BLaER1 treated with 17β-estradiol and CSF1 and Interleukin-3, amounts not matched to agents 10 nM and 100 nM (cell line): ENCODE measurements at regions not wholly inside any gene's neighbourhood (a gene's known extent, or its start where the extent isn't known, plus 50 kb on each side); places are given as distances from the start of the nearest gene placed in this dataset.
"Not testable (repeated sequence)": the region's sequence is repeated elsewhere in the genome, so short reads cannot be mapped to it uniquely, and the experiment has no call there.

ENCODE experiments used
- H3K27ac ChIP-seq, 11 experiments: shearing (Covaris generic); formaldehyde crosslinking; 2 replicates each; pipeline ENCODE4 v1.8.1; 2022
- H3K27me3 ChIP-seq, 11 experiments: shearing (Covaris generic); formaldehyde crosslinking; 2 replicates each; pipeline ENCODE4 v1.8.1; 2022
- H3K36me3 ChIP-seq, 11 experiments: shearing (Covaris generic); formaldehyde crosslinking; 2 replicates each; pipeline ENCODE4 v1.8.1; 2022
- H3K4me1 ChIP-seq, 10 experiments: shearing (Covaris generic); formaldehyde crosslinking; 2 replicates each; pipeline ENCODE4 v1.8.1; 2022
- H3K4me2 ChIP-seq, 11 experiments: shearing (Covaris generic); formaldehyde crosslinking; 2 replicates each; pipeline ENCODE4 v1.8.1; 2022
- H3K4me3 ChIP-seq, 10 experiments: shearing (Covaris generic); formaldehyde crosslinking; 2 replicates each; pipeline ENCODE4 v1.8.1; 2022
- H3K9ac ChIP-seq, 11 experiments: shearing (Covaris generic); formaldehyde crosslinking; 2 replicates each; pipeline ENCODE4 v1.8.1; 2022
- H3K9me3 ChIP-seq, 11 experiments: shearing (Covaris generic); formaldehyde crosslinking; replicated peaks in 1 of 11; 2 replicates each; pipeline ENCODE4 v1.8.1; 2022
- H4K20me1 ChIP-seq, 11 experiments: shearing (Covaris generic); formaldehyde crosslinking; 2 replicates each; pipeline ENCODE4 v1.8.1; 2022
- Cebpa-rat ChIP-seq, 11 experiments: shearing (Covaris generic); IDR thresholded peaks; 2 replicates each; pipeline ENCODE4 v1.8.1; 2022

GRCh38 chr7:41568135-41568534 lies 134.8 kb downstream of the INHBA start:
- Histone ChIP-seq H3K4me3 (no peak overlapping the region), H3K4me2 (peak overlapping the region; percentile 55 to 85 (median 73)), H3K27ac (peak overlapping the region in 2 of 11 experiments; percentile 8 to 71; a peak in 1 of 22 replicates), H3K27me3 (no peaks in the 10 kb centered on the region), H4K20me1 (no peaks in the 10 kb centered on the region), H3K9me3 (0 out of 22 replicates have a peak, but pooled peaks cover 0 to 6% (median 0%) of the 10 kb centered on the region in 11 experiments), H3K36me3 (no peaks in the 10 kb centered on the region), H3K9ac (no peak overlapping the region), H3K4me1 (peaks cover 19 to 30% (median 22%) of the 10 kb centered on the region in 10 experiments)
- no peak for TF ChIP-seq Cebpa-rat (IDR thresholded peaks at IDR 0.05)

DNA sequence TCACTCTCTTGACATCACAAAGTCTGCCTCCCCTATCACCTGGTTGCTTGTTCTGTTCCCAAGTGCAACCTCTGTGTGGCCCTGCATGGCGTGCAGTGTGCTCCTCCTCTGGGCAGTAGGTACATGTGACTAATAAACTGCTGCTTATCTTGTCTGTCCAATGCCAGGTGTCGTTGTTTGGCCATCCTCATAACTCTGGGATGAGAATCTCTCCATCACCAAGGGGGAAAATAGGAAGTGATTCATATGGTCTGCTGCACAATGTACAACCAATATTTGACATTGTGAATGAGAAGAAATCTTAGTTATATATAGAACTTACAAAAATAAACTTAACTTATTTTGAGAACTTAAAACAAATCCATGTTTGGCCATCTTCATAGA lies 135.2 kb downstream of the INHBA start:
- TF ChIP-seq Cebpa-rat (IDR thresholded peaks at IDR 0.05), result no peak

GRCh38 chr7:41567031-41567730 lies 135.7 kb downstream of the INHBA start:
- H3K9me3 ChIP-seq, result 0 out of 22 replicates have a peak, but pooled peaks cover 0 to 6% (median 0%) of the 10 kb centered on the region in 11 experiments
- H4K20me1 ChIP-seq, result no peaks in the 10 kb centered on the region
- H3K27ac ChIP-seq, result peak overlapping the region in 6 of 11 experiments; percentile 24 to 71 (median 59); a peak in 13 of 22 replicates
- H3K9ac ChIP-seq, result peak overlapping the region in 4 of 11 experiments; percentile 9 to 41 (median 28); a peak in 4 of 22 replicates
- no peak overlapping the region for H3K4me3 ChIP-seq
- no peak for TF ChIP-seq Cebpa-rat (IDR thresholded peaks at IDR 0.05)
- no peaks in the 10 kb centered on the region for H3K36me3 ChIP-seq
- peaks cover 19 to 30% (median 22%) of the 10 kb centered on the region in 10 experiments for H3K4me1 ChIP-seq
- H3K27me3 ChIP-seq, result no peaks in the 10 kb centered on the region
- peak overlapping the region; percentile 55 to 85 (median 73) for H3K4me2 ChIP-seq

More for the DNA sequence above, 135.2 kb downstream of the INHBA start:
- H4K20me1 ChIP-seq, result no peaks in the 10 kb centered on the region
- H3K27ac ChIP-seq, result peak overlapping the region in 5 of 11 experiments; percentile 43 to 71 (median 64); a peak in 10 of 22 replicates
- 0 out of 22 replicates have a peak, but pooled peaks cover 0 to 6% (median 0%) of the 10 kb centered on the region in 11 experiments for H3K9me3 ChIP-seq
- H3K4me2 ChIP-seq, result peak overlapping the region; percentile 55 to 85 (median 73)
- H3K9ac ChIP-seq, result peak overlapping the region in 2 of 11 experiments; percentile 27 to 28; a peak in 3 of 22 replicates
- H3K4me3 ChIP-seq, result no peak overlapping the region
- H3K4me1 ChIP-seq, result peaks cover 19 to 30% (median 22%) of the 10 kb centered on the region in 10 experiments
- H3K36me3 ChIP-seq, result no peaks in the 10 kb centered on the region
- no peaks in the 10 kb centered on the region for H3K27me3 ChIP-seq

DNA sequence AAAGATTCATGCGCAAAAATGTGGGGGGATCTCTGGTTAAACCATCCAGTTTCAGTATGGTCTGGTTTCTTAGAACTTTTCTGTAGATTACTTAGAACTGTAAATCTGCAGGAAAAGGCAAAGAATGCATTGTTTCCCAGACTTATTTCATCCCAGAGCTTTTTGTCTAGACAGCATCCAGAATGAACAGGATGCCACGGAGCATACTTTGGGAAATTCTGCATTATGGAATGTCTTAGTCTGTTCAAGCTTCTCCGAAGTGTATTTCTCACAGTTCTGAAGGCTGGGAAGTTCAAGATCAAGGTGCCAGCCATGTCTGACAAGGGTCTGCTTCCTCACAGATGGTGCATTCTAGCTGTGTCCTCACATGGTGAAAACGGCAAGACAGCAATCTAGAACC lies 136.3 kb downstream of the INHBA start:
- 0 out of 22 replicates have a peak, but pooled peaks cover 0 to 6% (median 0%) of the 10 kb centered on the region in 11 experiments for H3K9me3 ChIP-seq
- H3K4me2 ChIP-seq, result peak overlapping the region; percentile 55 to 85 (median 72); a peak in 18 of 22 replicates
- no peaks in the 10 kb centered on the region for H4K20me1 ChIP-seq
- peak overlapping the region in 4 of 11 experiments; percentile 43 to 71 (median 66); a peak in 10 of 22 replicates for H3K27ac ChIP-seq
- no peaks in the 10 kb centered on the region for H3K36me3 ChIP-seq
- no peak overlapping the region for H3K4me3 ChIP-seq
- no peaks in the 10 kb centered on the region for H3K27me3 ChIP-seq
- no peak overlapping the region; a peak in 1 of 22 replicates for H3K9ac ChIP-seq
- peaks cover 19 to 30% (median 22%) of the 10 kb centered on the region in 10 experiments for H3K4me1 ChIP-seq
- no peak for TF ChIP-seq Cebpa-rat (IDR thresholded peaks at IDR 0.05)

DNA sequence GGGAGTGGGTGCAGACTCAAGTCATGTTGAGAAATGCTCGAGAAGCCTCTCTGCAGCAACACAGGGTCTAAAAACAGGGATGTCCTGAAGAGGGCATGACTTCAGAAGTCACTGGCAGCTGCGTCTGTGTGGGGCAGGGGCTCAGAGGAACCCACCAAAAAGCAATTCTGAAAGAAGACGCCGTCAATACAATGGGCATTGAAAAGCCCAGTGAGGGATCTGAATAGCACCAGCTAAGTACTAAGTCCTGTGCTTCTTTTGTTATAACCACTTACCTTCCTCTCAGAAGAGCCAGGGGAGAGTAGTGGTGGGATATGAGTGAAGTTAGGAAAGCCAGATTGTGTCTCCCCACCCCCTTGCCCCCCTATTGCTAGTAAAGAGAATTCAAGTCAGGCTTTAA lies 137.2 kb downstream of the INHBA start:
- no peak for TF ChIP-seq Cebpa-rat (IDR thresholded peaks at IDR 0.05)
- no peak overlapping the region for H3K4me2 ChIP-seq
- no peak overlapping the region for H3K4me3 ChIP-seq
- H3K27me3 ChIP-seq, result no peaks in the 10 kb centered on the region
- no peak overlapping the region for H3K9ac ChIP-seq
- H3K27ac ChIP-seq, result no peak overlapping the region
- no peaks in the 10 kb centered on the region for H3K36me3 ChIP-seq
- 0 out of 22 replicates have a peak, but pooled peaks cover 0 to 6% (median 0%) of the 10 kb centered on the region in 11 experiments for H3K9me3 ChIP-seq
- H3K4me1 ChIP-seq, result peaks cover 19 to 30% (median 22%) of the 10 kb centered on the region in 10 experiments
- no peaks in the 10 kb centered on the region for H4K20me1 ChIP-seq

GRCh38 chr7:41559426-41559825 lies 143.5 kb downstream of the INHBA start:
- H3K9me3 ChIP-seq, result no peaks in the 10 kb centered on the region
- H3K4me2 ChIP-seq, result no peak overlapping the region
- no peaks in the 10 kb centered on the region for H3K27me3 ChIP-seq
- no peaks in the 10 kb centered on the region for H4K20me1 ChIP-seq
- TF ChIP-seq Cebpa-rat (IDR thresholded peaks at IDR 0.05), result no peak
- no peaks in the 10 kb centered on the region for H3K4me1 ChIP-seq
- H3K36me3 ChIP-seq, result no peaks in the 10 kb centered on the region
- no peak overlapping the region for H3K4me3 ChIP-seq
- H3K27ac ChIP-seq, result no peak overlapping the region
- no peak overlapping the region for H3K9ac ChIP-seq

GRCh38 chr7:41554481-41554880 lies 148.4 kb downstream of the INHBA start:
- Histone ChIP-seq H3K4me1 (no peaks in the 10 kb centered on the region), H4K20me1 (no peaks in the 10 kb centered on the region), H3K36me3 (no peaks in the 10 kb centered on the region), H3K27me3 (no peaks in the 10 kb centered on the region), H3K9ac (no peak overlapping the region), H3K9me3 (peaks cover 0 to 10% (median 5%) of the 10 kb centered on the region in 11 experiments; a peak in 12 of 22 replicates), H3K4me2 (no peak overlapping the region), H3K27ac (no peak overlapping the region), H3K4me3 (no peak overlapping the region)
- no peak for TF ChIP-seq Cebpa-rat (IDR thresholded peaks at IDR 0.05)

DNA sequence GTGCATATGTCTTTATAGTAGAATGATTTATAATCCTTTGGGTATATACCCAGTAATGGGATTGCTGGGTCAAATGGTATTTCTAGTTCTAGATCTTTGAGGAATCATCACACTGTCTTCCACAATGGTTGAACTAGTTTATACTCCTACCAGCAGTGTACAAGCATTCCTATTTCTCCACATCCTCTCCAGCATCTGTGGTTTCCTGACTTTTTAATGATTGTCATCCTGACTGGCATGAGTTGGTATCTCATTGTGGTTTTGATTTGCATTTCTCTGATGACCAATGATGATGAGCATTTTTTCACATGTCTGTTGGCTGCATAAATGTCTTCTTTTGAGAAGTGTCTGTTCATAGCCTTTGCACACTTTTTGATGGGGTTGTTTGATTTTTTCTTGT lies 152.8 kb downstream of the INHBA start:
- not testable (repeated sequence) for H3K27ac ChIP-seq, H4K20me1 ChIP-seq, H3K4me1 ChIP-seq, H3K4me3 ChIP-seq, H3K9me3 ChIP-seq, H3K4me2 ChIP-seq, H3K9ac ChIP-seq, H3K36me3 ChIP-seq, H3K27me3 ChIP-seq

DNA sequence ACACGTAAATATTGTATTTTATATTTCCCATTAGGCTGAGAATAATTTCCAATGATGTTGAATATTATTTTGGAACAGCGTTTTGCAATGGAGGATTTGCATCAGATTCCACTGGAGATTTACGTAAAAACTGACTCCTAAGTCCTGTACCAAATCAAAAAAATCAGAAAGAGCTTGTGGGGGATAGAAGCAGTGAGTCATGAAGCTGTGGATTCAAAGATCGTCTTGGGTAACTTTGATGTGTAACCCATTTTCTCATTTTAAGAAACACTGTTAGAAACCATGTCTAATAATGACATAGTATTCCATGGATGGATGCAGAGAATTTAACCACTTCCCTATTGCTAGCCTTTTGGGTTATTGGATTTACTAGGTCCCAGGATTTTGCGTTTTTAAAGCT lies 158.6 kb downstream of the INHBA start:
- no peaks in the 10 kb centered on the region for H4K20me1 ChIP-seq
- H3K4me3 ChIP-seq, result no peak overlapping the region
- H3K9ac ChIP-seq, result no peak overlapping the region
- no peak for TF ChIP-seq Cebpa-rat (IDR thresholded peaks at IDR 0.05)
- no peaks in the 10 kb centered on the region for H3K4me1 ChIP-seq
- no peak overlapping the region for H3K4me2 ChIP-seq
- H3K36me3 ChIP-seq, result no peaks in the 10 kb centered on the region
- H3K27me3 ChIP-seq, result no peaks in the 10 kb centered on the region; a peak in 1 of 22 replicates
- no peak overlapping the region for H3K27ac ChIP-seq
- H3K9me3 ChIP-seq, result no peaks in the 10 kb centered on the region
